GM23248 (cell line): ENCODE measurements at regions not wholly inside any gene's neighbourhood (a gene's known extent, or its start where the extent isn't known, plus 50 kb on each side); places are given as distances from the start of the nearest gene placed in this dataset.

ENCODE experiments used
- DNase-seq: peaks from one replicate; pipeline ENCODE4 v3.0.0-alpha.2; 2015
- H2AFZ ChIP-seq: fragments of 200-600 bp; sonication (generic); 2 replicates; pipeline ENCODE4 v1.6.1; 2016; ENCODE audit warnings: antibody characterized with exemption
- H3F3A ChIP-seq: fragments of 200-600 bp; sonication (generic); 2 replicates; pipeline ENCODE4 v1.6.1; 2016; ENCODE audit warnings: mild to moderate bottlenecking, antibody characterized with exemption, mixed run types; ENCODE audit not compliant: insufficient read depth
- H3K27ac ChIP-seq: fragments of 200-600 bp; sonication (generic); 2 replicates; pipeline ENCODE4 v1.5.1; 2016; ENCODE audit warnings: mild to moderate bottlenecking
- H3K27me3 ChIP-seq: fragments of 200-600 bp; sonication (generic); replicated peaks from 2 replicates; pipeline ENCODE4 v1.6.1; 2016; ENCODE audit warnings: mild to moderate bottlenecking; ENCODE audit not compliant: insufficient read depth
- H3K36me3 ChIP-seq: fragments of 200-600 bp; sonication (generic); 2 replicates; pipeline ENCODE4 v1.6.1; 2016; ENCODE audit warnings: low read depth, mild to moderate bottlenecking
- H3K4me1 ChIP-seq: fragments of 200-600 bp; sonication (generic); 2 replicates; pipeline ENCODE4 v1.6.1; 2016; ENCODE audit warnings: mild to moderate bottlenecking; ENCODE audit not compliant: insufficient read depth
- H3K4me2 ChIP-seq: fragments of 200-600 bp; sonication (generic); one replicate; pipeline ENCODE4 v1.6.1; 2016; ENCODE audit warnings: mild to moderate bottlenecking; ENCODE audit not compliant: unreplicated experiment
- H3K4me3 ChIP-seq: fragments of 200-600 bp; sonication (generic); 2 replicates; pipeline ENCODE4 v1.5.1; 2016; ENCODE audit warnings: mild to moderate bottlenecking
- H3K79me2 ChIP-seq: fragments of 200-600 bp; sonication (generic); 2 replicates; pipeline ENCODE4 v1.6.1; 2016; ENCODE audit warnings: mild to moderate bottlenecking; ENCODE audit not compliant: insufficient read depth
- H3K9ac ChIP-seq: fragments of 200-600 bp; sonication (generic); 2 replicates; pipeline ENCODE4 v1.6.1; 2016; ENCODE audit warnings: mild to moderate bottlenecking
- H3K9me2 ChIP-seq: fragments of 200-600 bp; sonication (generic); 2 replicates; pipeline ENCODE4 v1.6.1; 2016; ENCODE audit warnings: mixed run types, mild to moderate bottlenecking, moderate library complexity; ENCODE audit not compliant: insufficient read depth
- H3K9me3 ChIP-seq: fragments of 200-600 bp; sonication (generic); one replicate; pipeline ENCODE4 v1.6.1; 2017; ENCODE audit warnings: low read depth
- H4K20me1 ChIP-seq: fragments of 200-600 bp; sonication (generic); 2 replicates; pipeline ENCODE4 v1.6.0; 2016; ENCODE audit not compliant: insufficient read depth
- EZH2 ChIP-seq: fragments of 200-600 bp; sonication (generic); IDR thresholded peaks from 2 replicates; pipeline ENCODE4 v1.6.1; 2018; ENCODE audit warnings: antibody characterized with exemption, mild to moderate bottlenecking; ENCODE audit not compliant: insufficient read depth, poor library complexity, severe bottlenecking
- EZH2phosphoT487 ChIP-seq: fragments of 200-600 bp; sonication (generic); IDR thresholded peaks from 2 replicates; pipeline ENCODE4 v1.6.1; 2018; ENCODE audit warnings: antibody characterized with exemption, moderate library complexity, mild to moderate bottlenecking, low read depth; ENCODE audit not compliant: insufficient read depth
- WGBS, 2 experiments: methylation state at CpG; one replicate each; pipeline ENCODE4 v1.1.6; 2015 to 2017; ENCODE audit warnings: low lambda C conversion rate in 2 of 2, low coverage in 1 of 2; ENCODE audit errors: missing lambda C conversion rate in 2 of 2; 5-methylcytosine and 5-hydroxymethylcytosine counted together
- in situ Hi-C: fragments of 300-500 bp; cut with MboI; formaldehyde crosslinking; loops from 2 replicates; pipeline ENCODE4 v1.15.0; 2020

DNA sequence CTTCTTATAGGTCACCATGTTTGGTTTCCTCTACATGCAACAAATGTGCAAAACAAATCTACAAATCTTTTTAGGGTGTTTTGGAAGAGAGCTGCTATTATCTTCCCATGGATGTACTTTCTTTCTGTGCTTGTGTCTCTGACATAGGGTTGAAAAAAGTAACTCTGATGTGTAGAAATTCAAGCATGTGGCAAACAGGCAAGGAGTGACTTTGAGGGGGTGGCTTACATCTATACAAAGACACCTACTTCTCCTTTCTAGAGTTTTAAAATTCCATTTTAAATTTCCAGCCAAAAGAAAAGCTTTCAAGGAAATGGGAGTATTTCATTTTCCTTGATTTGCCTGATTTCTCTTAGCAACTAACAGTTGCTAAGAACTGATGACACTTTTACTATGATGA lies 904.8 kb upstream of the CELF4 start:
- no peak overlapping the region for H3K9ac ChIP-seq
- no peaks in the 10 kb centered on the region for H3K4me1 ChIP-seq
- H2AFZ ChIP-seq, result no peak overlapping the region
- in situ Hi-C loops, result no loop called here
- H3K36me3 ChIP-seq, result no peaks in the 10 kb centered on the region
- H3K4me2 ChIP-seq, result no peak overlapping the region
- no peaks in the 10 kb centered on the region for H3F3A ChIP-seq
- H4K20me1 ChIP-seq, result no peaks in the 10 kb centered on the region
- no peaks in the 10 kb centered on the region for H3K9me2 ChIP-seq
- H3K9me3 ChIP-seq, result no peaks in the 10 kb centered on the region
- H3K27me3 ChIP-seq, result no peaks in the 10 kb centered on the region
- H3K79me2 ChIP-seq, result no peaks in the 10 kb centered on the region
- no peak overlapping the region for H3K4me3 ChIP-seq
- no peak for DNase-seq
- no peak for TF ChIP-seq EZH2
- TF ChIP-seq EZH2phosphoT487, result no peak
- no peak overlapping the region for H3K27ac ChIP-seq

DNA sequence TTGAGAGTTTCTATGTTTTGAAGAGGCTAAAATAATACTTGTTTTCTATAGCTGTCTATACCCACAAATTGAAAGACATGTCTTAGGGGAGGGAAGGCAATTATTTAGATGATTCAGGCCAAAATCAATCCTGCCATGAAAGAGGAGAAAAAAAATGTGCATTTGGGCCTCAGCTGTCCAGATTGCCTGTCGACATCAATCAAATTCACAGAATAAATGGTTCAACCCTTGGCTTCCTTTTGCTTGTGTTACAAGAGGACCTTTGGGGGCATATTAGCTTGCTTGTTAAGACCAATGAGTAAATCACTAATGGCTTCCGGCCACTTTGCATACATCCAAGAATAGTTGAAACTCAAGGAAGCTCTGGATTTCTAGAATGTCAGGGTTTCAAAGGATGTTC lies 900.8 kb upstream of the CELF4 start:
- no peak overlapping the region for H3K4me3 ChIP-seq
- TF ChIP-seq EZH2, result no peak
- no peak for TF ChIP-seq EZH2phosphoT487
- H3K36me3 ChIP-seq, result no peaks in the 10 kb centered on the region
- no peaks in the 10 kb centered on the region for H3K79me2 ChIP-seq
- no peak overlapping the region for H2AFZ ChIP-seq
- H3K9me2 ChIP-seq, result no peaks in the 10 kb centered on the region
- H3K4me1 ChIP-seq, result no peaks in the 10 kb centered on the region
- no peak overlapping the region for H3K27ac ChIP-seq
- no peak overlapping the region for H3K9ac ChIP-seq
- DNase-seq, result no peak
- H3F3A ChIP-seq, result no peaks in the 10 kb centered on the region
- in situ Hi-C loops, result no loop called here
- no peak overlapping the region for H3K4me2 ChIP-seq
- 17 to 18% methylated on average over 2 of the region's 2 CpGs for WGBS, 2 experiments
- H4K20me1 ChIP-seq, result no peaks in the 10 kb centered on the region
- no peaks in the 10 kb centered on the region for H3K27me3 ChIP-seq
- no peaks in the 10 kb centered on the region for H3K9me3 ChIP-seq

DNA sequence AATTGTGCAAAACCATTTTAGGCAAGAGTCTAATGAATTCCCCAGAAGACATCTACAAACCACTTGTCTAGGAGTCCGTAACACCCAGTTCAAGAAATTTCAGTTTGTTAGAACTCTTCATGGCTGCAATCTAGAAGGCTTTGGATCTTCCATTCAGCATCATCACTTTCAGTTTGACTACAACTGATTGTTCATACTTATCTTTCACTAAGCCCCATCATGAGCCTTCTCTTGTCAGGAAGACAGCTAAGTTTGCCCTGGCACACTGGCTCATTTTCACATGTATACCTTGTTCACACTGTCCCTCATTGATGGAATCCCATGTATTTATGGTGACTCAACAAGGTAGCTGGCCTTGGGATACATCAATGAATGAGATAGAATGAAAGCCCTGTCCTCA lies 898.4 kb upstream of the CELF4 start:
- H3K27ac ChIP-seq, result no peak overlapping the region
- no peaks in the 10 kb centered on the region for H3F3A ChIP-seq
- 20 to 44% methylated on average over 1 of the region's 1 CpG for WGBS, 2 experiments
- no peak overlapping the region for H3K9ac ChIP-seq
- no peak overlapping the region for H3K4me3 ChIP-seq
- no peak for DNase-seq
- H4K20me1 ChIP-seq, result no peaks in the 10 kb centered on the region
- H3K27me3 ChIP-seq, result no peaks in the 10 kb centered on the region
- H3K36me3 ChIP-seq, result no peaks in the 10 kb centered on the region
- TF ChIP-seq EZH2phosphoT487 (no peak), EZH2 (no peak)
- no peaks in the 10 kb centered on the region for H3K4me1 ChIP-seq
- H3K9me2 ChIP-seq, result no peaks in the 10 kb centered on the region
- no peaks in the 10 kb centered on the region for H3K79me2 ChIP-seq
- no peak overlapping the region for H2AFZ ChIP-seq
- no peak overlapping the region for H3K4me2 ChIP-seq
- in situ Hi-C loops, result no loop called here
- H3K9me3 ChIP-seq, result no peaks in the 10 kb centered on the region

DNA sequence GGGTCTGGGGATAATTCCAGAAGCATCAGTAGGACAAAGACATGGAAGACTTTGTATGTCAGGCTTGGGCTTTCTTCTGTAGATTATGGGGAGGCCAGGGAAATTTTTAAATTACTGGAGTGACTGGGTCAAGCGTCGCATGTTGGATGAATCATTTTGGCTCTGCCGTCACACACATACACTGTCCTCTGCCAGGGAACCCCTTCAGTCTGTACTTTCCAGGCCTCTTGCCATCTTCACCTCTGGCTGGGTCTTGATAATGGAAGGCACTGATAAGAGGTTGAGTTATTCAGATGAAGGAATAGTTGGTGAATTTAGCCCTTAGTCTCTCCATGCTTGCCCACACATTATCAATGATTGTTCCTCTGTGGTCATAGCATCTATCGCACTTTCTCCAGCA lies 895.1 kb upstream of the CELF4 start:
- Histone ChIP-seq H3K4me2 (no peak overlapping the region), H4K20me1 (no peaks in the 10 kb centered on the region), H3K27me3 (no peaks in the 10 kb centered on the region), H2AFZ (no peak overlapping the region), H3K36me3 (no peaks in the 10 kb centered on the region), H3K27ac (no peak overlapping the region), H3F3A (no peaks in the 10 kb centered on the region), H3K9ac (no peak overlapping the region), H3K9me2 (no peaks in the 10 kb centered on the region), H3K4me1 (no peaks in the 10 kb centered on the region), H3K4me3 (no peak overlapping the region), H3K79me2 (no peaks in the 10 kb centered on the region), H3K9me3 (no peaks in the 10 kb centered on the region)
- TF ChIP-seq EZH2, result no peak
- 58 to 63% methylated on average over 4 of the region's 4 CpGs for WGBS, 2 experiments
- DNase-seq, result no peak
- in situ Hi-C loops, result no loop called here

DNA sequence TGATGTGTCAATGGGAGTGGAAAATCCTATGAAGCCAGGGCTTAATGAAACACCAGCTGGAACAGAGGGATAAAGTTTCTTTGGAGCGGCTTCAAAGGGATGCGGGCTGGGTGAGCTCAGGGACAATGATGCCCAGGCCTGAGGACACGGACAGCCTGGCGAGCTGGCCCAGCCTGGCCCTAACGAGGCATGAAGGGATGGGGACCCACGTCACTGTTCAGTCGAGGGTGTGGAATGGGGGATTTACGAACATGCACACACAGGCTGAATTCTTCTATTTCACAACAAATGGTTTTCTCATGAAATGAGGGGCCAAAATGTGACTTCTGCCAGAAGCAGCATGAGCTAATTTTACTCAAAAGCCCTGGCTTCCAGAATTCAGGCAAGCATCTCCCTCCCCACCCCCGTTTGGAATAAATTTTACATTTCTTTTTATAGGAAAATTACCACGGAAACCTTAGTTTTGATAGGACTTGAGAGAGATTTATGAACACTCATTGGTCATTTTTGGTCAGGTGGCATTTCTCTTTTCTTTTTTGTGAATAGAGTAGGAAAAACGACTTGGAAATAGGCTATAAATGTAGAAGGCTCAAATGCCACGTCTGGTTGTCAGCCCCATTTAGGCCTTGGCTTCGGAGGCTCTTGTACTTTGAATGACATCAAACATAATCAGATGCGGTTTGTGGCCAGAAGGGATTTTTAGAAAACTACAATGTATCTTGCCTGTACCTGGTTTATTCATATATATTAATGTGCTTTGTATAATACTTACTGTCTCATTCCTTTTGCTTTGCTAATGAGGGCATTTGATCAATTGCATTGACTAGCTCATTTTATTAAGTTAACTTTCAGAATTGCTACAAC lies 893.8 kb upstream of the CELF4 start:
- no peak for DNase-seq
- in situ Hi-C loops, result no loop called here
- WGBS, 2 experiments, result 2 to 3% methylated on average over 14 of the region's 14 CpGs

More for the DNA sequence above, 893.8 kb upstream of the CELF4 start:
- Histone ChIP-seq H3K79me2 (no peaks in the 10 kb centered on the region), H3K27me3 (no peaks in the 10 kb centered on the region), H4K20me1 (no peaks in the 10 kb centered on the region), H3F3A (no peaks in the 10 kb centered on the region), H3K4me2 (no peak overlapping the region), H3K9ac (no peak overlapping the region), H2AFZ (no peak overlapping the region), H3K9me2 (no peaks in the 10 kb centered on the region), H3K4me3 (no peak overlapping the region), H3K4me1 (no peaks in the 10 kb centered on the region), H3K9me3 (no peaks in the 10 kb centered on the region), H3K27ac (no peak overlapping the region), H3K36me3 (no peaks in the 10 kb centered on the region)
- no peak for TF ChIP-seq EZH2phosphoT487
